BLaER1 (cell line): ENCODE measurements at regions not wholly inside any gene's neighbourhood (a gene's known extent, or its start where the extent isn't known, plus 50 kb on each side); places are given as distances from the start of the nearest gene placed in this dataset.

ENCODE experiments used
- H3K27ac ChIP-seq: shearing (Covaris generic); formaldehyde crosslinking; 2 replicates; pipeline ENCODE4 v1.8.1; 2022
- H3K27me3 ChIP-seq: shearing (Covaris generic); formaldehyde crosslinking; 2 replicates; pipeline ENCODE4 v1.8.1; 2022
- H3K36me3 ChIP-seq: shearing (Covaris generic); formaldehyde crosslinking; 2 replicates; pipeline ENCODE4 v1.8.1; 2022
- H3K4me1 ChIP-seq: shearing (Covaris generic); formaldehyde crosslinking; 2 replicates; pipeline ENCODE4 v1.8.1; 2022
- H3K4me2 ChIP-seq: shearing (Covaris generic); formaldehyde crosslinking; 2 replicates; pipeline ENCODE4 v1.8.1; 2022
- H3K4me3 ChIP-seq: shearing (Covaris generic); formaldehyde crosslinking; 2 replicates; pipeline ENCODE4 v1.8.1; 2022
- H3K9ac ChIP-seq: shearing (Covaris generic); formaldehyde crosslinking; 2 replicates; pipeline ENCODE4 v1.8.1; 2022
- H3K9me3 ChIP-seq: shearing (Covaris generic); formaldehyde crosslinking; 2 replicates; pipeline ENCODE4 v1.8.1; 2022
- H4K20me1 ChIP-seq: shearing (Covaris generic); formaldehyde crosslinking; 2 replicates; pipeline ENCODE4 v1.8.1; 2022
- Cebpa-rat ChIP-seq: shearing (Covaris generic); IDR thresholded peaks from 2 replicates; pipeline ENCODE4 v1.8.1; 2022

DNA sequence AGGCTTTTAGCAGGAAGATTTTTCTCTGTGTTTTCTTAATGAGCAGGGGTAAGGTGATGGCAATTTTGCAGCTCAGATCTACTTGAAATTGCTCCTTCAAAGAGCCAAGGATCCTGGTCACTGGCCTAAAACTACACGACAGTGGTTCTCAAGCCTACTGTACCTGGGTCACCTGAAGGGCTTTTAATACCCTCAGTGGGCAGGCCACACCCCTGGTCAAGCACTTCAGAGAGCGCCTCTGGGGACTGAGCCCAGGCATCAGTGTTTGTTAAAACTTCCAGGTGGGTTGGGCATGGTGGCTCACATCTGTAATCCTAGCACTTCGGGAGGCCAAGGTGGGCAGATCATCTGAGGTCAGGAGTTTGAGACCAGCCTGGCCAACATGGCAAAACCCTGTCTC lies 158.4 kb downstream of the FAM43A start:
- Histone ChIP-seq H3K27ac (no peak overlapping the region), H3K4me2 (no peak overlapping the region), H3K9me3 (peaks cover 9% of the 10 kb centered on the region; the same call in 1 of the 2 replicates), H3K27me3 (no peaks in the 10 kb centered on the region), H3K36me3 (no peaks in the 10 kb centered on the region), H3K4me3 (no peak overlapping the region), H3K9ac (no peak overlapping the region), H3K4me1 (peaks cover 7% of the 10 kb centered on the region; the same call in 1 of the 2 replicates), H4K20me1 (no peaks in the 10 kb centered on the region)
- no peak for TF ChIP-seq Cebpa-rat

DNA sequence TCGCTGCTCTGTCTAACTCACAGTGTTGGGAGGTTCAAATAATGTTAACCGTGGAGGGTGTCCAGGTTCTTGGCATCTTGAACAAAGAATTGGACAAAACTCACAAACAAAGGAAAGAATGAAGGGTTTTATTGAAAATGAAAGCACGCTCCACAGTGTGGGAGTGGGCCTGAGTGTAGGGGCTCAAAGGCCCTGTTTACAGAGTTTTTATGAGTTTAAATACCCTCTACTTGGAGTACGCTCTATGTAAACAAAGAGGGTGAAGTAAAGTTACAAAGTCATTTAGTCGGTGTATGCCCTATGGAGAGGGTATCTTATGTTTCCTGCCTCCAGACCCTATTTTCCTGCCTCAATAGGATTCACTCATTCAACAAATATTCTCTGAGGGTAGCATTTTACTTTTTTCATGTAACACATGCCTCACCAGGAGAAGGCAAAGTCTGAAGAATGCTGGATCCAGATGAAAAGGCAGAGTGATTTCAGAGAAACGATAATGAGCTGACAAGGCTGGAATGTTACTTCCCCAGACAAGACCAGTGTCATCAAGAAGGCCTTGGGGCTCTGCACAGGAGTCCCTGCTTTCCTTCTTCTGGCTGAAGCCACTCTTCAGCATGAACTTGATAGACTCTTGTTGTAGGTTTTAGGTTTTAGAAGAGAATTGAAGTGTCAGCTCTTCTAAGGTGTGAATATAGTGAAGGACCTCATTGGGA lies 163.6 kb downstream of the FAM43A start:
- H3K27me3 ChIP-seq = no peaks in the 10 kb centered on the region
- no peak overlapping the region for H3K4me3 ChIP-seq
- H3K27ac ChIP-seq = no peak overlapping the region
- H3K9ac ChIP-seq = no peak overlapping the region
- TF ChIP-seq Cebpa-rat = no peak
- no peaks in the 10 kb centered on the region for H3K36me3 ChIP-seq
- H3K4me2 ChIP-seq = no peak overlapping the region
- H3K9me3 ChIP-seq = no peaks in the 10 kb centered on the region
- H4K20me1 ChIP-seq = no peaks in the 10 kb centered on the region
- peaks cover 4% of the 10 kb centered on the region; the same call in 1 of the 2 replicates for H3K4me1 ChIP-seq

- Histone ChIP-seq H3K27me3 (no peaks in the 10 kb centered on the region), H3K4me3 (no peak overlapping the region), H3K9ac (no peak overlapping the region), H3K27ac (no peak overlapping the region), H3K9me3 (no peaks in the 10 kb centered on the region), H3K4me1 (no peaks in the 10 kb centered on the region), H3K4me2 (no peak overlapping the region), H4K20me1 (no peaks in the 10 kb centered on the region), H3K36me3 (no peaks in the 10 kb centered on the region)
- no peak for TF ChIP-seq Cebpa-rat
These were observed 165.6 kb downstream of the FAM43A start for GRCh38 chr3:194851254-194851653.

- Histone ChIP-seq H3K4me2 (no peak overlapping the region), H4K20me1 (no peaks in the 10 kb centered on the region), H3K36me3 (no peaks in the 10 kb centered on the region), H3K9ac (no peak overlapping the region), H3K4me1 (no peaks in the 10 kb centered on the region), H3K27me3 (no peaks in the 10 kb centered on the region), H3K9me3 (no peaks in the 10 kb centered on the region), H3K27ac (no peak overlapping the region), H3K4me3 (no peak overlapping the region)
- TF ChIP-seq Cebpa-rat = no peak
These were observed 166.3 kb downstream of the FAM43A start for GRCh38 chr3:194851941-194852340.

GRCh38 chr3:194852345-194852744 lies 166.7 kb downstream of the FAM43A start:
- Histone ChIP-seq H3K9ac (no peak overlapping the region), H3K4me2 (no peak overlapping the region), H3K4me1 (no peaks in the 10 kb centered on the region), H3K4me3 (no peak overlapping the region), H3K27ac (no peak overlapping the region), H3K27me3 (no peaks in the 10 kb centered on the region), H3K36me3 (no peaks in the 10 kb centered on the region), H4K20me1 (no peaks in the 10 kb centered on the region), H3K9me3 (no peaks in the 10 kb centered on the region)
- no peak for TF ChIP-seq Cebpa-rat

DNA sequence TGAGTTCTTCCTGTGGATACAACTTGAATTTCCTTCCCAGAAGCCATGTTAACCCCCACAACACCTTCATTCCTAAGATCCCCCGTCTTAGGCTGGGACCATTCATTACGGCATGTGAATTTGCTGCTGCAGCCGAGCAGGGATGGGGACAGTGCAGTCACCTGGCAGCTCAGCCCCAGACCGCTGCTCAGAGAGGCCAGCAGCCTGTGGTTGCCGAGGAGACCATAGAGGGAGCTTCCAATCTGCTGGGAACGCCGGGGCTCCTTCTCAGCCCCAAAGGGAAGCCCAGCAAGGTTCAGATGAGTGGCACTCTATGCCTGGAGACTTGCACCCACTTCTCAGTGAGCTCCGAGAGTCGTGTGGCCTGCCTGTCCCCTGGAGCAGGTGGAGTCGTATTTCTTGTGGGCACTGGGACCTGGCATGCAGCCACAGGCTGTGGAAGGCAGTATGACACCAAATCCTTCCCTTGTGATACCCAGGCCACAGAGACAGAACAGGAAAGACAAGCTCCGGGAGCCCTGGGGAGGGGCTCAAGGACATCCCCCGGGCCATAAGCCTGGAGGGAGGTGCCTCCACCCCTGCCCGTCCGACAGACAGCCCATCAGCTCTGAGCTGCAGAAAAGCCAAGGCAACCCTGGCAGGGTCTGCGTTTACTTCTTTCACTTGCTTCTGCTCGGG lies 167.3 kb downstream of the FAM43A start:
- H3K4me1 ChIP-seq = no peaks in the 10 kb centered on the region
- no peaks in the 10 kb centered on the region for H3K36me3 ChIP-seq
- H3K27ac ChIP-seq = no peak overlapping the region
- TF ChIP-seq Cebpa-rat = no peak
- H3K4me3 ChIP-seq = no peak overlapping the region
- H3K9ac ChIP-seq = no peak overlapping the region
- H3K27me3 ChIP-seq = no peaks in the 10 kb centered on the region
- H3K4me2 ChIP-seq = peak overlapping the region; percentile 5; the same call in 1 of the 2 replicates
- no peaks in the 10 kb centered on the region for H3K9me3 ChIP-seq
- no peaks in the 10 kb centered on the region for H4K20me1 ChIP-seq

DNA sequence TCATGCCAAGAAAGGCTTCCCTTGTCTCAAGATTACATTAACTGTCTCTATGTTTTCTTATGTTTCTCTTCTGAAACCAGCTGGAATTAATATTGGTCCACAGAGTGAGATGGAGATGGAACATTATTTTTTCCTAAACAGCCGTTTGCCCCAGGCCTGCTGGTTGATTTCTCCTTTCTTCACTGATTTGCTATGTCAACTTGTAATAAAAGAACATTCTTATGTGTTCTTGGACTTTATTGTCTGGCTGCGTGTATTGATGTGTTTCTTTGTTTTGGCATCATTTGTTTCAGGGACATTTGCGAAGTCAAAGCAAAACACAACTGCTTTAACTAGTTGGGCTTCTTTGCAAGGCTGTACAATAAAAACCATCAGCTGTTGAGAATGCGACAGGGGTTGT lies 168.5 kb downstream of the FAM43A start:
- Histone ChIP-seq H4K20me1 (no peaks in the 10 kb centered on the region), H3K9me3 (no peaks in the 10 kb centered on the region), H3K27me3 (no peaks in the 10 kb centered on the region), H3K4me1 (no peaks in the 10 kb centered on the region), H3K4me3 (no peak overlapping the region), H3K36me3 (no peaks in the 10 kb centered on the region), H3K4me2 (no peak overlapping the region), H3K27ac (no peak overlapping the region), H3K9ac (no peak overlapping the region)
- no peak for TF ChIP-seq Cebpa-rat

GRCh38 chr3:194854659-194855390 lies 169.1 kb downstream of the FAM43A start:
- no peaks in the 10 kb centered on the region for H3K4me1 ChIP-seq
- no peaks in the 10 kb centered on the region for H4K20me1 ChIP-seq
- H3K4me2 ChIP-seq = no peak overlapping the region
- no peak overlapping the region for H3K4me3 ChIP-seq
- no peak for TF ChIP-seq Cebpa-rat
- no peak overlapping the region for H3K27ac ChIP-seq
- H3K9me3 ChIP-seq = no peaks in the 10 kb centered on the region
- H3K9ac ChIP-seq = no peak overlapping the region
- no peaks in the 10 kb centered on the region for H3K36me3 ChIP-seq
- no peaks in the 10 kb centered on the region for H3K27me3 ChIP-seq

GRCh38 chr3:194856296-194856695 lies 170.6 kb downstream of the FAM43A start:
- no peak for TF ChIP-seq Cebpa-rat
- Histone ChIP-seq H3K27me3 (no peaks in the 10 kb centered on the region), H4K20me1 (no peaks in the 10 kb centered on the region), H3K9ac (no peak overlapping the region), H3K36me3 (no peaks in the 10 kb centered on the region), H3K27ac (no peak overlapping the region), H3K4me1 (0 out of 2 replicates have a peak, but pooled peaks cover 1% of the 10 kb centered on the region), H3K4me3 (no peak overlapping the region), H3K4me2 (no peak overlapping the region), H3K9me3 (no peaks in the 10 kb centered on the region)

DNA sequence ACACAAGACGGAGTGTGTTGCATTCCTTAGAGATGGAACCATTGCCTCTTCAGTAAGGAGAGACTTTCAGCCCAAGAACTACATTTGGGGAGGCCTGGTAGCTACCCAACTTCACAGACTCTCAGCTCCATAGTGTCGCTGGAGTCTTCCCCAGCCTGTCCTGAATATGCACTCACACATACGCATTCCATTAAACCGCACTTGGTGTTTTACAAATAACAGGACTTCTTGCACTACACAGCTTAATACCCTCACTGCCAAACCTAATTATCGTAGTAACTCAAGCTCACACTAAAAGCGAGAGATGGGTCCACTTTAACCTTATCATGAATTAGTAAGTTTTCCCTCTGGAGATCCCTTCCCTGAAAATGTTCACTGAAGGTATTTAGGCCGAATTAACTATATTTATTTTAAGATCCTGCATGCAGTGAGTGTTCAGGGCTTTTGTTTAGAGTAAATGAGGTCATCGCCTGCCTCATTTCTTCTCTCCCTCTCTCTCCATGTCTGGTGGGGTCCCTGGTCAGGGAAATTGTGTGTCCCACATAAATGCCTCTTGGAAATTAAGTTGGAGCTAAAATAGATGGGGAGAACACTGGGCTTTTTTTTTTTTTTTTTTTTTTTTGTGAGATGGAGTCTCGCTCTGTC lies 171.9 kb downstream of the FAM43A start:
- H3K9ac ChIP-seq = no peak overlapping the region
- H3K27ac ChIP-seq = no peak overlapping the region
- no peak overlapping the region for H3K4me3 ChIP-seq
- no peaks in the 10 kb centered on the region for H3K9me3 ChIP-seq
- no peaks in the 10 kb centered on the region for H4K20me1 ChIP-seq
- H3K27me3 ChIP-seq = no peaks in the 10 kb centered on the region
- peaks cover 13% of the 10 kb centered on the region for H3K4me1 ChIP-seq
- no peak overlapping the region for H3K4me2 ChIP-seq
- no peaks in the 10 kb centered on the region for H3K36me3 ChIP-seq
- no peak for TF ChIP-seq Cebpa-rat
